GM21576 (cell line): ENCODE measurements at regions not wholly inside any gene's neighbourhood (a gene's known extent, or its start where the extent isn't known, plus 50 kb on each side); places are given as distances from the start of the nearest gene placed in this dataset.

ENCODE experiments used
- ATAC-seq: cut with Tn5 transposase; IDR thresholded peaks from one replicate; pipeline ENCODE4 v1.9.1; 2021; ENCODE audit warnings: mild to moderate bottlenecking, moderate library complexity; ENCODE audit not compliant: unreplicated experiment

DNA sequence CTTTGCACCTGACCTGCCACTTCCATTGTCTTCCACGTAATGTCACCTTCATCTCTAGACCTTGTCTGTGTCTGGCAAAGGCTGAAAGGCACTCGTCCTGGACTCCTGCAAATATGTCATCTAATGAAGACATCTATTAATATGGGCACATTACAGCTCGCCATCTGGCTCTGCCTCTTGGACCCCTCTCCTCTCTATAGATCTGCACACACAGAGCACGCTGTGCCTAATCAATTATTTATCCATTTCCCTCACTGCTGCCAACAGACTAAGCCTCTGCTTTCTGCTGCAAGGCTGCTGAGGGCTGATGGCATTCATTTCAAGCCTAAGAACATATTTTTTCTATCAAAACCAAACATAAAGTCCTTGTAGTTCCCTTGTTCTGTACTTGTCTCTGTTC lies 573.0 kb downstream of the TUSC7 start:
- ATAC-seq = no peak

DNA sequence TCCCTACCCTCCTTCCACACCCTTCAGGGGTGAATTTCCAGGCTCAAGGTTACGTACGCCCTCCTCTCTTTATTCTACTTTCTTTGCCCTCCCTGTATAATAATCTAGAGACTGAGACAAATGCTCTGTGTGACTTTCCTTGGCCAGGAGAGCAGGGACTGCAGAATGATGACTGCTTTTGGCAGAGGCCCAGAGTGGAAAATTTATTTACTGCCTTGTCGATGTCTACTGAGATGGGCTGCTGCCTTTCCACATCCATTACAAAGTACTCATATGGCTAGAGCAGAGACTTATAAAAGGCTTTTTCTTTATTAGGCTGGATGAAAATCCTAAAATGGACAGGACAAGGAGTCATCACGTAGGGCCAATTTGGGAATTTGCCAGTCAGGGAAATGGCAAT lies 576.2 kb downstream of the TUSC7 start:
- ATAC-seq = no peak

DNA sequence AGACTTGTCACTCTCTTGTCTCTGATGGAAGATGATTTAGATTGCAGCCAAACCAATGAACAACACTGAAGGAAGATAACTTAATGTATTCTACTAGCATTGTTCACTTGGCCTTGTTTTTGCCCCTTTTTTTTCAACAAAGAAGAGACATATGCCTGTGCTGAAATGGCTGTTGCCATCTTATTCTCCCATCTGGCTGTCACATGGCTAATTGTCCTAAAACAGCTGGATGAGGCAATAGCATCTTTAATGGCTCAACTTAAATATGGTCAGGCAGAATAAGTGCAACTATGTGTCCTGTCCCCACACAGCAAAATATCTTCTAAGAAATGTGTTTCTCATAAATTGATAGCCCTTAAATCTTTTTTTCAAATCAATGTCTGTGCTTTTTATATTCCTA lies 576.9 kb downstream of the TUSC7 start:
- no peak for ATAC-seq

DNA sequence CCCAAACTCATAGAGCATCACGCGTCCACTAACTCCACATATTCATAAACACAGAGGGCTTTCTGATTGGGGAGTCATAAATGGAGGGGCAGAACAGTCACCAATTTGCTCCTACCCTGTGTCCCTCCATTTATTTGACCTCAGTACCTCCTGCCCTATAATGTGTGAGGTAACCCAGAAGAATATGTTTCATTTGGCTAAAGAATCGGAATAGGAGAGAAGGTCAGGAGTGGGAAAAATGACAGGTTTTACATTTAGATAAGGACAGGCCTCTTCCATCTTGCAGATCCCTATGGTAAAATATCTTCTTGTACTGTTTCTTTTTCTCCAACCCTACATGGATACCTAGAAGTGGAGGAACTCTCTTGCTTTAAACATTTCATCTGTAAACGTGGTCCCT lies 578.0 kb downstream of the TUSC7 start:
- ATAC-seq = no peak

DNA sequence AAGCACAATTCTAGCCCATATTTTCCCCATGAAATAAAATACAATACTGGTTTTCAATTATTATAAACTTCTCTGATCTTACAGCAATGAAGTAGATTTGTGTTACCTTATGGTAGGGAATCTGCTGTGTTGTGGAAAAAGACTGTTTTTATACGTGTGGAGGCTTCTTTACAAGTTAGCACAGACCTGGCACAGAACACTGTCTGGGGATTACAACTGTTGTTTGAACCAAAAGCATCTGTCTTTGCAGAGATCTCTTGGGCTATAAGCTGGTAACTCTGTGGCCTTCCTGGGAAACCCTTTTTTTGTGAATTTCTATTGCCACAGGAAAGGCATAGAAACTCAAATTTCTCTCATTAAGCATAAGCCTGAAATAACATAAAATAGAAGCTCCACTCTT lies 581.9 kb downstream of the TUSC7 start:
- ATAC-seq = no peak

DNA sequence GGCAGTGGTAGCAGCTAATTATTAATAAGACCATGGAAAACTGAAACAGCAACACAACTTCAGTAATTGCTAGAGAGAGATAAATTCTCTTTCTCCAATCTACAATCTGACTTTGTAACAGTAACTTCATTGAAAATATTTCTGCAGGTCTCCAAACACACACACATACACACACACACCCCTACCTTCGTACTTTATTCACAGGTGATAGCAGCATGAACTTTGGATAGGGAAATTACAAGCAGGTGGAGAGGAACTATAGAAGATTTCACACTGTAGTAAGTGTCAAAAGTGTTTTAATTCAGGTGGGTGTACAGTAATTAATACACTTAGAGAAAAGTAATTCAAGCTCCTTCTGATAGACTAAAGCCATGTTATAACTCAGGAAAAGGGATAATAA lies 587.5 kb downstream of the TUSC7 start:
- ATAC-seq = no peak

DNA sequence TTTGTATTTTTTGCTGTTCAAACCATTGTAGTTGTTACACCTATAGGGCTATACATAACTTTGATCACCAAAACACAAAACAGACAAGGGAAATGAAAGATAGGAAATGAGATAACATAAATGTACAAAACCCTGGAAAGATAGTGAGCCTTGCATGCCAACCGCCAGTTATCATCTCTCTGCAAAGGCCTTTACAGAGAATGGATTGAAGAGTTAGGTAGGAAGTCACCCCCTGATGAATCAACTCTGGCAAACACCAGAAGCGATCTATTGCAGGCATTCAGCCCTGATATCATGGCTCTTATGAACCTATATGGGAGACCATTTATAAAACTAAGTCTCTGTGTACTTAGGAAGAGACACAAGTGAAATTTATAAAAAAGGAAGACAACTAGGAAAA lies 588.0 kb downstream of the TUSC7 start:
- ATAC-seq = no peak

DNA sequence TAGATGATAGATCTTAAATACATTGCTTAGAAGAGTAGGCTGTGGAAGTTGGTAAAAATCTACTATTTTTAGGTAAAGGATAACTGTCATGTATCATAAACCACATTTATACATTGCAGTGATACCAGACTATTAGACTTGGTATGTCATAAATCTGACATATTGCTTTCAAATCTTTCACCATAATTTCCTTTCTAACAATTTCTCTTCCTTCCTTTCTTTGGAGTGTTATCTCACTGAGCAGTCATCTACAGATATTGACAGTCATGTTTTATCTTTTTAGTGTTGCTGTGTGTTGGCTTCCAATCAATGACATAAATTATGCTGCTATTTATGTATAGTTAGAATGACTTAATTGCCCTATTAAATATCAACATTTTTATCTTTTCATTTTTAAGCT lies 588.7 kb downstream of the TUSC7 start:
- ATAC-seq = no peak

DNA sequence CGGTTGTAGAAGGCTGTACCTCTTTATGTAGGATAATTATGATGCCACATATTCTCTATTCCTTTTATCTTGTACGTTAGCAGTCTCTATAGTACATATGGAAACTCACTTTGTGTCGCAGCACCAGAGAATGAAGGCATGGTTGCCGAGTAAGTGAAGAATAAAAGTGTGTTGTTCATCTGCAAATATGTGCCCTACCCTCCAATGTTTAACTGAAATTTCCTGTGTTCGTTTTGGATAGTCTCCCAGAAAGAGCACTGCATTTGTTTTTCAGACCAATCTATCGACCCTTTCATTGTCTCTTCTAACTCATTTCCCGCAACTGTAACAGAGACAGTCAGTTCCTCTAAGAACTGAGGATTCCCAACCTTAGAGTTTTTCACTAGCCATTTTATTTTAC lies 592.8 kb downstream of the TUSC7 start:
- no peak for ATAC-seq

DNA sequence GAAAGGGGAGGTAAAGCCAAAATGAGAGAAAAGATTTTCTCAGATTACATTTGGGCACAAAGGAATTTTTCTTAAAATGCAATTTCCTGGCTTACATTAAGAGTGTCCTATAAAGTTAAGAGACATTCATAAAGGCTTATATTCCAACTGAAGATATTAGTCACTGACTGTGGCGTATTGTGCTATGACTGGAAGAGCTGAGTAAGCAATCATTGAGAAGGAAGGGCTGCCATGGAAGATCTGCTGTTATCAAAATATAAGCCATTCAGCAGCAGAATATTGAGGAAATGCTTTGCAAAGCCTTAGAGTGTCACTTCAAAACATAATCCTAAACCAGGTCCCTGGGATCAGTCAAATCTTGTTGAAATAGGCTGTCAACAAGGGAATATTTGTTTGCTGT lies 593.9 kb downstream of the TUSC7 start:
- no peak for ATAC-seq

DNA sequence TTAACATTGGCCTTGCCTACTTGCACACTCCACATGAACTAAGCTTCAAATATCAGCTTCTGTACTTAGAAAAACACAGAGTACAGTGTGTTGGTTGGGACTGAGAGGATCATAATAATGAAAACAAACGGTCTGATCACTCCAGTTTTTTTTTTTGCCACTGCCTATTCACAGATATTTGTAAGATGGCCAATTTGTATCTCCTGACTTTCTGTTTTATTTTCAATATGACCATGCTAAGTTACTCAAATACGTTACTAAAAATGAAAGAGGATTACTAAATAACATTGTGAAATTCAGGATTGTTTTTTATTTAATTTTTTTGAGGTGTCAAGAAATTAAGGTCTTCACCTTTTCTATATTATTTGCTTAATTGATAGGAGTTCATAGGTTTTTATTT lies 595.1 kb downstream of the TUSC7 start:
- peak; percentile 46 for ATAC-seq

DNA sequence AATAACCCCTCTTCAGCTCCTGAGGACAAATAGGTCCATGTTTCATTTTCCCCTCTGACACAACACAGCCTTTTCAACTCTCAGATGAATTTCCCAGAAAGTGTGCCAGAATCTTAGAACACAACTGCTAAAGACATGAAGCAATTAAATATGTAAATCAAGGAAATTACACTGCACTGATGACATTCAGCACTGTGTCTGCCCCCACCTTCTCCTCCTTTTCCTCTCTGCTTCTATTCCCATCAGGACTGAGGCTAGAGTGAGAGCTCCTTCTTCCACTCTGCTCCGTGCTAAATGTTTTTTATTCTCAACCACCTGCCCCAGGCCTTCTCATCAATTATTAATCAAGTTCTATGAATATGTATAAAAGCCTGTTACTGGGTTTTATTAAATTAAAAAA lies 596.1 kb downstream of the TUSC7 start:
- ATAC-seq = no peak

DNA sequence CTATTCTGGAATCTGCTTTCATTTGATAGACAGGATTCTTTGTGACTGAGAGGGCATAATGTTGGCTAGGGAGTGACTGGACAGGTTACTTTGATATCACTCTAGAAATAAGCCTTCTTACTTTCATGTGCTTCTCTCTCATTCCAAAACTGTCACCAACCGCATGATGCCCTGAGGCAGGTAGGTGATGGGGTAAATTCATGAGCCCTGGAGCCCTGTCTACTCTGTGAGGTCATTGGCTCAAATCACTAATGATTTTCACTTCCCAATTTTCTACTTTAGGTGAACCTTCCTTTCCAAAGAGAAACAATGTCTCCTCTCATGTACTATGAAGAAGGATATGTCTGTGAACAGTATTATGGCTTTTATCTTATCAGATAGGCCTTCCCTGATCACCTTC lies 596.7 kb downstream of the TUSC7 start:
- ATAC-seq = peak; percentile 57

DNA sequence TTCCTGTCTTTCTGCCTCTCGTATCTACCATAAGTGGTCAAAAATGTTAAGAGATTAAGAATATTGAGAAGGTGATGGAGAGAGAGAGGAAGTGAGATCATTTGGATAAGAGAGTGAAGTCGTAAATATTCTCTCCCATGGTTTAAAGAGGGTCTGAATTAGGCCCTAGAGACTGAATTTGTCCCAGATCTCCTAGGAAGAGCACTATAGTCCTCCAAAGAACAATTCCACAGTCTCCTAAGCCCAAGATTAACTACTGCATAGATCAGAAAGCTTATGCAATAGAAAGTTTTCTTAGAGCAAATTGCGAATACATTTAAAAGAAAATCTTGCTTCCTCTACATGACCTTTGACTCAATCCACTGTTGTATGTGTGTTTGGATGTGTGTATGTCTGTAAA lies 598.8 kb downstream of the TUSC7 start:
- no peak for ATAC-seq

DNA sequence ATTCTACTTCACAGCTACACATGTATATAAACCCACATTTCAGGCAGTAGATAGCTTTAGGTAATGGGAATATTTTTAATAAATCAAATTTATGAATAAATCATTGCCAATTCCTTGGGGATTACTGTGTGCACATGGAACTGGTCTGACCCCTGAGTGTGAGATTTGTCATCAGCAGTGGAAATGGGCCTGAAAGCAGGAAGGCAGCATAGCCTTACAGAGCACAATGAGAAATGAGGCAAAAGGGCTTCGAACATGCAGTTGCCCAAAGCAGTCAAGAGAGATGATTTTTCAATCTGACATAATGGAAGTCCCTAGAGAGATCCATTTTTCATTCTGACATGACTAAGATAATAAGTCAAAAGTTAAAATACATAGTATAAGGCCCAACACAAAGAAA lies 599.2 kb downstream of the TUSC7 start:
- ATAC-seq = no peak

DNA sequence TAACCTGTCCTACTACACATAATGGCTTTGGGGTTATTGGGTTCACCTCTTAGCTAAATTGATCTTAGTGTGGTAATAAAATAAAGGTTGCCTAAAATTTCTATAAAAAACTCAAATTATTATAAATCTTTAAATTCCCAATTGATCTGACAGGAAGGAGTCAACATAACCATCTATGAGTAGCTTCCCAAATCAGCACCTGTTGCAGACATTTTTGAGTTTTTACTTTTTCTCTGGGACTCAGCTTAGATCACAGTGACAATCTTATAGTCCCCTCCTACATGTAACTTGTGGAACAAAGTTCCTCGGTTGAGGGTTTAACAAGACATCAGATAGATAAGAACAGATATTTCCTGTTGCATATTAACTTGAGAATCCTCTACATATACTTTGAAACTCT lies 601.0 kb downstream of the TUSC7 start:
- ATAC-seq = no peak

DNA sequence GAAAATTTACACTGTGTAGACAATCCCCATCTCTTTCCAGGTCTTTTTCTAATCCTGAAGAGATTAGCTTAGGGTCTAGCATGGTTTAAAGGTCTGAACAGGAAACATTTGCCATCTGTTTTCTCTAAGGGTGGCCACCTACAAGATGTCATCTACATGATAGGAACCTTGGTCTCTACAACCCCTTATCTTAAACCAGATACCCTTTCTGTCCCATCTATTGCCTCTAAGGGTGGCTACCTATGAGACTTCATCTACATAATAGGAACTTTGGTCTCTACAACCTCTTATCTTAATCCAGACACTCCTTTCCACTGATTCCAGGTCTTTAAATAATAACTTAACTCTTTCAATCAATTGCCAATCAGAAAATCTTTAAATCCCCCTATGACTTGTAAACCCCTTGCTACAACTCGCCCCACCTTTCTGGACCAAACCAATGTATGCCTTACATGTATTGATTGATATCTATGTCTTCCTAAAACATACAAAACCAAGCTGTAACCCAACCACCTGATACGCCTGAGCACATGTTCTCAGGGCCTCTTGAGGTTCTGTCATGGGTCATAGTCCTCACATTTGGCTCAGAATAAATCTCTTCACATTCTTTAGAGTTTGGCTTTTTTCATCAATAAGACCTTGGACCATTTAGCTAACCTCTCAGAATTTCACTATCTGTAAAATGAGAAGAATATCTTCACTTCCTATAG lies 605.0 kb downstream of the TUSC7 start:
- no peak for ATAC-seq

DNA sequence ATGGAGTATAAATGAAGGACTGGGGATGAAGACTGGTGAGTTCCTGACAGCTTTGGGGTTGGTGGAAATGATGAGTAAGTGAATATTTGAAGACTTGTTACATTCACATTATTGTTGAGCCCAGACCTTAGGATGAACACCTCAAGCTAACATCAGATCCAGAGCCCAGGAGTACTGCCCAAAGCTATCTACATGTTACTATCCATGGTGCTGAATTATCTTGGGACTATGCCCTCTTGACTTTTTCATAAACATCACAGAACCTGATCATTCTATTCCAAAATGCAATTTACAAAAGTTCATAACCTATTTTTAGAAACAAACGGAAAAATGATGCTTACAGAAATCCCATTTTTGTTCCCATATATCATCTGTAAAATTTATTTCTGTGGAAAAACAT lies 613.3 kb downstream of the TUSC7 start:
- no peak for ATAC-seq

DNA sequence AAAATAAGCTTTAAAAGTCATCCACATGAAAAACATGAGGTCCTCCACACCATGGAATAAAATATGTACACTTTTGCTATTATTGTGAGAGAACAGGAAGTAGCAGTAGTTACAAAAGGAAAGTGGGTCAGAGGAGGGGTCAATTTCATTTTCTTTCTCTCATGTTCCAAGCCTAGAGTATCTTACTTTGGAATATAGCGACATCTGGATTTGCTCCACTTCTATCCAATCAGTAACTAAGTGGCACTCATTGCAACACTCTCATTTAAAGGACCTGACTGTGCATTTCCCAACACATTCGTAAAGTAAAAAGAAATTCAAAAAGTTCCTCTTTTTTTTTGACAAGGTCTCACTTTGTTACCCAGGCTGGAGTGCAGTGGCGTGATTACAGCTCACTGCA lies 637.3 kb downstream of the TUSC7 start:
- no peak for ATAC-seq

DNA sequence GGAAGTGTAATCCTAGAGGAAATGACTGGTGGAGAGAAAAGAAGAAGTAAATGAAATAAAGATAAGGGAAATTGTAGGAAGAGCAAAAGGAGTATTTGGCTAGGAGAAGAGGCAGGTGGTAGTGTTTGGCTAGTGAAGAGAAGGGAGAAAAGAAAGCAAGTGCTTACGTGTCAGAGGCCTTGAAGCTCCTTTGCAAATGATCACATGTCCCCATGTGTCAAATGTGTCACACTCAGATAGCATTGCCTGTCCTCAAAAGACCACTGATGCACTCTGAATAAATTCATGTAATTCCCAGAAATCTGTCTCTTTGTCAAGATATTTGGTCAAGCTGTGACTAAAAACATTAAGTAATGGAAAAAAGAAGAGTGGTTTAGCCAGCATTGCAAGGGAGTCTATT lies 639.3 kb downstream of the TUSC7 start:
- no peak for ATAC-seq

DNA sequence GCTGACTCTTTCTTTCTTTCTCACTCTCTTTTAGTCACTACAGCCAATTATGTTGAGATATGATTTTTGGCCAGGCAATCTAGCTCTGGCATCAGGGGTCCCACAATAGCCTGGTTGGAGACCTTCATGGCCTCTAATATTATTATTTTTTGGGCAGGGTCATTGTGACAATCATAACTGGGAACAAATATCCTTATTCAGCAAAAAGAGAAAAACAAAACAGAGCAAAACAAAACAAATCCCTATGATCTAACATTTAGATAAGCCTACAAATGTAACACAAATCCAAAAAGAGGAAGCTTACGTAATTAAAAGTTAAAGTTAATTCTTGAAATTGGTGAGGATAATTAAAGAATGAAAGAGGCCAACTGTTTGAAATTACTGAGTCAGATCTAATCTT lies 640.0 kb downstream of the TUSC7 start:
- no peak for ATAC-seq

DNA sequence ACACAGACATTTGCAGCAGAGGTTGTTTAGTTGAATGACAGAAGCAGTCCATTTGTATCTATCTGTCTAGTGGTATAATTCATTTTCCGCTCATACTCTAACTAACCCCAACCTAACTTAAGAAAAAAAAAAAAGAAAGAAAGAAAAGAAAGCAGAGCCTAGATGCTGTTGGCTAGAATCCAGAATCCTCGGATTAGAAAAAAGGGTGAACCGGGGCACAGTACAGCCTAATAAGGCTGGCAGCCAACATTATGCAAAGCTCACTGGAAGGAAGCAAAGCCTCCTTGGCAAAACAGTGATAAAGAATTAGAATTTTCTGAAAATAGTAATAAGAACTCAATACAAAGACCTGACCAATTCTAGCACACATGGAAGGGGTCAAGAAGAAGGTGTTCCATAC lies 640.8 kb downstream of the TUSC7 start:
- ATAC-seq = no peak

DNA sequence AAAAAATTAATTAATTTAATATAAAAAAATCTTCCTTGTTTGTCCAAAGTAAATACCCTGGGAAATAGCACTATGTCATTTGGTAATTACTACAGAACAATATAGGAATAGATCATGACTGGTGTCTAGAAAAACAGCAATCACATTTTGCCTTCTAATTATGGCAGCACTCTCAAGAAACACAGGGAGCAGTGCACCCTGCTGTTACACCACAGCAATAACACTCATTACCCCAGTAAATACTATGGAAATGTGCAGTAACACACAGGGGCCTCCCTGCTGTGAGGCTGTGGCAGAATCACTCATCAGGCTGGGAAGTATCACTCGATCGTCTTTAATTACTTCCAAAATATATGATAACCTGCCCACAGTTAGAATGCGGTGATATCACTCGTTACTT lies 646.0 kb downstream of the TUSC7 start:
- ATAC-seq = no peak
